ENCODE measurements at regions not wholly inside any gene's neighbourhood (a gene's known extent, or its start where the extent isn't known, plus 50 kb on each side); places are given as distances from the start of the nearest gene placed in this dataset.
"Not testable (repeated sequence)": the region's sequence is repeated elsewhere in the genome, so short reads cannot be mapped to it uniquely, and the experiment has no call there.

- H3K4me1 ChIP-seq (ENCODE audit: insufficient read depth, low read length); H3K4me1 Mint-ChIP-seq; H3K9me3 Mint-ChIP-seq; H3K27ac ChIP-seq (ENCODE audit: low read depth, low read length); H3K36me3 Mint-ChIP-seq; H3K27ac Mint-ChIP-seq; H3K27me3 Mint-ChIP-seq; H3K36me3 ChIP-seq (ENCODE audit: insufficient read depth, low read length); H3K4me3 ChIP-seq (ENCODE audit: low read length in 2 of 2); H3K4me3 Mint-ChIP-seq; POLR2A ChIA-PET (ENCODE audit: partially characterized antibody); H3K27me3 ChIP-seq (ENCODE audit: insufficient read depth, low read length); intact Hi-C loops (cut with micrococcal nuclease); CTCF ChIA-PET (ENCODE audit: partially characterized antibody); H3K9me3 ChIP-seq (ENCODE audit: control insufficient read depth in 1 of 2, low read length in 2 of 2): not testable (repeated sequence)
- peak in 3 of 5 donors; percentile 22 to 28 (median 23) for DNase-seq
These were observed 207.5 kb upstream of the PLGLB1 start for GRCh38 chr2:87229091-87229689.

- intact Hi-C loops (cut with micrococcal nuclease); H3K27me3 ChIP-seq (ENCODE audit: insufficient read depth, low read length); H3K27me3 Mint-ChIP-seq; CTCF ChIA-PET (ENCODE audit: partially characterized antibody); H3K4me3 ChIP-seq (ENCODE audit: low read length in 2 of 2); H3K9me3 ChIP-seq (ENCODE audit: control insufficient read depth in 1 of 2, low read length in 2 of 2); POLR2A ChIA-PET (ENCODE audit: partially characterized antibody); H3K4me3 Mint-ChIP-seq; H3K9me3 Mint-ChIP-seq; H3K27ac Mint-ChIP-seq; H3K27ac ChIP-seq (ENCODE audit: low read depth, low read length); H3K4me1 Mint-ChIP-seq; H3K36me3 Mint-ChIP-seq; DNase-seq; H3K36me3 ChIP-seq (ENCODE audit: insufficient read depth, low read length); H3K4me1 ChIP-seq (ENCODE audit: insufficient read depth, low read length): not testable (repeated sequence)
These were observed 208.3 kb upstream of the PLGLB1 start for GRCh38 chr2:87229964-87230363.

GRCh38 chr2:87235333-87235981, 213.8 kb upstream of the PLGLB1 start:
- H3K9me3 ChIP-seq (ENCODE audit: control insufficient read depth in 1 of 2, low read length in 2 of 2); CTCF ChIA-PET (ENCODE audit: partially characterized antibody); H3K27me3 ChIP-seq (ENCODE audit: insufficient read depth, low read length); DNase-seq; H3K27ac ChIP-seq (ENCODE audit: low read depth, low read length); H3K9me3 Mint-ChIP-seq; H3K36me3 Mint-ChIP-seq; H3K27me3 Mint-ChIP-seq; POLR2A ChIA-PET (ENCODE audit: partially characterized antibody); H3K4me1 ChIP-seq (ENCODE audit: insufficient read depth, low read length); H3K4me3 ChIP-seq (ENCODE audit: low read length in 2 of 2); H3K27ac Mint-ChIP-seq; H3K4me1 Mint-ChIP-seq; H3K4me3 Mint-ChIP-seq; H3K36me3 ChIP-seq (ENCODE audit: insufficient read depth, low read length); intact Hi-C loops (cut with micrococcal nuclease): not testable (repeated sequence)

- H3K36me3 ChIP-seq (ENCODE audit: insufficient read depth, low read length); CTCF ChIA-PET (ENCODE audit: partially characterized antibody); H3K4me3 Mint-ChIP-seq; H3K27ac ChIP-seq (ENCODE audit: low read depth, low read length); POLR2A ChIA-PET (ENCODE audit: partially characterized antibody); H3K4me1 Mint-ChIP-seq; intact Hi-C loops (cut with micrococcal nuclease); H3K4me3 ChIP-seq (ENCODE audit: low read length in 2 of 2); H3K27me3 ChIP-seq (ENCODE audit: insufficient read depth, low read length); H3K4me1 ChIP-seq (ENCODE audit: insufficient read depth, low read length); H3K36me3 Mint-ChIP-seq; H3K27ac Mint-ChIP-seq; H3K27me3 Mint-ChIP-seq; H3K9me3 ChIP-seq (ENCODE audit: control insufficient read depth in 1 of 2, low read length in 2 of 2); DNase-seq; H3K9me3 Mint-ChIP-seq: not testable (repeated sequence)
These were observed 216.1 kb upstream of the PLGLB1 start for GRCh38 chr2:87237570-87238336.

- H3K9me3 Mint-ChIP-seq; H3K4me1 Mint-ChIP-seq; H3K27me3 ChIP-seq (ENCODE audit: insufficient read depth, low read length); H3K27ac Mint-ChIP-seq; POLR2A ChIA-PET (ENCODE audit: partially characterized antibody); H3K27ac ChIP-seq (ENCODE audit: low read depth, low read length); H3K36me3 Mint-ChIP-seq; H3K4me3 ChIP-seq (ENCODE audit: low read length in 2 of 2); H3K9me3 ChIP-seq (ENCODE audit: control insufficient read depth in 1 of 2, low read length in 2 of 2); CTCF ChIA-PET (ENCODE audit: partially characterized antibody); DNase-seq; H3K4me1 ChIP-seq (ENCODE audit: insufficient read depth, low read length); intact Hi-C loops (cut with micrococcal nuclease); H3K4me3 Mint-ChIP-seq; H3K27me3 Mint-ChIP-seq; H3K36me3 ChIP-seq (ENCODE audit: insufficient read depth, low read length): not testable (repeated sequence)
These were observed 218.0 kb upstream of the PLGLB1 start for GRCh38 chr2:87239558-87240215.

- H3K27me3 ChIP-seq (ENCODE audit: insufficient read depth, low read length); DNase-seq; H3K9me3 Mint-ChIP-seq; H3K4me1 ChIP-seq (ENCODE audit: insufficient read depth, low read length); CTCF ChIA-PET (ENCODE audit: partially characterized antibody); H3K27ac Mint-ChIP-seq; H3K36me3 ChIP-seq (ENCODE audit: insufficient read depth, low read length); H3K4me1 Mint-ChIP-seq; H3K27ac ChIP-seq (ENCODE audit: low read depth, low read length); H3K36me3 Mint-ChIP-seq; POLR2A ChIA-PET (ENCODE audit: partially characterized antibody); H3K4me3 Mint-ChIP-seq; H3K4me3 ChIP-seq (ENCODE audit: low read length in 2 of 2); H3K9me3 ChIP-seq (ENCODE audit: control insufficient read depth in 1 of 2, low read length in 2 of 2); intact Hi-C loops (cut with micrococcal nuclease); H3K27me3 Mint-ChIP-seq: not testable (repeated sequence)
These were observed 224.5 kb upstream of the PLGLB1 start for GRCh38 chr2:87246066-87246717.

- H3K4me1 ChIP-seq (ENCODE audit: insufficient read depth, low read length) = not testable (repeated sequence)
These were observed 230.4 kb upstream of the PLGLB1 start for GRCh38 chr2:87252046-87252445.

More at GRCh38 chr2:87252046-87252445, 230.4 kb upstream of the PLGLB1 start:
- H3K27ac Mint-ChIP-seq; H3K9me3 ChIP-seq (ENCODE audit: control insufficient read depth in 1 of 2, low read length in 2 of 2); H3K27ac ChIP-seq (ENCODE audit: low read depth, low read length); H3K4me3 Mint-ChIP-seq; POLR2A ChIA-PET (ENCODE audit: partially characterized antibody); H3K27me3 ChIP-seq (ENCODE audit: insufficient read depth, low read length); H3K27me3 Mint-ChIP-seq; H3K4me3 ChIP-seq (ENCODE audit: low read length in 2 of 2); H3K36me3 ChIP-seq (ENCODE audit: insufficient read depth, low read length); intact Hi-C loops (cut with micrococcal nuclease); DNase-seq; H3K36me3 Mint-ChIP-seq; H3K9me3 Mint-ChIP-seq; CTCF ChIA-PET (ENCODE audit: partially characterized antibody); H3K4me1 Mint-ChIP-seq: not testable (repeated sequence)
